Neural cell (in vitro differentiated cells): ENCODE measurements at regions not wholly inside any gene's neighbourhood (a gene's known extent, or its start where the extent isn't known, plus 50 kb on each side); places are given as distances from the start of the nearest gene placed in this dataset.

Experiments
- H2AFZ ChIP-seq: fragments of 200-600, 300-800 bp; sonication (generic), shearing (Covaris generic); 2 replicates; pipeline ENCODE4 v1.6.0; 2014; ENCODE audit warnings: low read depth, mild to moderate bottlenecking, antibody characterized with exemption, low read length, moderate library complexity
- H3F3A ChIP-seq: fragments of 200-600 bp; shearing (Covaris generic); 2 replicates; pipeline ENCODE4 v1.6.1; 2016; ENCODE audit warnings: mild to moderate bottlenecking, moderate library complexity, mixed read lengths, antibody characterized with exemption, low read length; ENCODE audit not compliant: insufficient read depth, poor library complexity, severe bottlenecking
- H3K27ac ChIP-seq: fragments of 200-600, 300-800 bp; sonication (generic), shearing (Covaris generic); 2 replicates; pipeline ENCODE4 v1.5.1; 2014; ENCODE audit warnings: mild to moderate bottlenecking, low read length, moderate library complexity
- H3K27me3 ChIP-seq: fragments of 300-800, 200-600 bp; sonication (generic), shearing (Covaris generic); 2 replicates; pipeline ENCODE4 v1.6.0; 2014; ENCODE audit warnings: mild to moderate bottlenecking, low read depth, low read length, moderate library complexity; ENCODE audit not compliant: insufficient read depth
- H3K36me3 ChIP-seq: fragments of 300-800, 200-600 bp; sonication (generic), shearing (Covaris generic); 2 replicates; pipeline ENCODE4 v1.5.1; 2014; ENCODE audit warnings: mild to moderate bottlenecking, antibody characterized with exemption, low read length, moderate library complexity; ENCODE audit not compliant: insufficient read depth
- H3K4me2 ChIP-seq: fragments of 300-800, 200-600 bp; sonication (generic), shearing (Covaris generic); 2 replicates; pipeline ENCODE4 v1.6.0; 2014; ENCODE audit warnings: mild to moderate bottlenecking, low read length
- H3K4me3 ChIP-seq: fragments of 300-800, 200-600 bp; sonication (generic), shearing (Covaris generic); 2 replicates; pipeline ENCODE4 v1.5.1; 2014; ENCODE audit warnings: mild to moderate bottlenecking, low read length, moderate library complexity
- H3K79me2 ChIP-seq: fragments of 200-600 bp; shearing (Covaris generic); replicated peaks from 2 replicates; pipeline ENCODE4 v1.6.0; 2014; ENCODE audit warnings: mild to moderate bottlenecking, low read length, moderate library complexity; ENCODE audit not compliant: insufficient read depth
- H3K9ac ChIP-seq: fragments of 300-800, 200-600 bp; sonication (generic), shearing (Covaris generic); 2 replicates; pipeline ENCODE4 v1.6.1; 2016; ENCODE audit warnings: mild to moderate bottlenecking, low read length, mixed read lengths
- H3K9me2 ChIP-seq: fragments of 200-600 bp; shearing (Covaris generic); 2 replicates; pipeline ENCODE4 v1.6.1; 2016; ENCODE audit warnings: mild to moderate bottlenecking, low read length, mixed read lengths; ENCODE audit not compliant: insufficient read depth
- H3K9me3 ChIP-seq: fragments of 200-600, 300-800 bp; sonication (generic), shearing (Covaris generic); 2 replicates; pipeline ENCODE4 v1.6.1; 2016; ENCODE audit warnings: mild to moderate bottlenecking, mixed run types, low read length, moderate library complexity, mixed read lengths
- H4K20me1 ChIP-seq: fragments of 200-600 bp; shearing (Covaris generic); 2 replicates; pipeline ENCODE4 v1.6.1; 2016; ENCODE audit warnings: mild to moderate bottlenecking, mixed run types; ENCODE audit not compliant: insufficient read depth
- CTCF ChIP-seq: fragments of 450-650 bp; IDR thresholded peaks from 2 replicates; pipeline ENCODE4 v1.5.1; 2014; ENCODE audit warnings: antibody characterized with exemption, mild to moderate bottlenecking, moderate library complexity; ENCODE audit not compliant: poor library complexity, severe bottlenecking
- EP300 ChIP-seq: fragments of 450-650 bp; conservative IDR thresholded peaks from 2 replicates; pipeline ENCODE4 v1.6.1; 2014; ENCODE audit warnings: antibody characterized with exemption, mild to moderate bottlenecking, moderate library complexity; ENCODE audit not compliant: poor library complexity, severe bottlenecking
- EZH2 ChIP-seq: fragments of 200-600, 300-800 bp; shearing (Covaris generic), sonication (generic); IDR thresholded peaks from 2 replicates; pipeline ENCODE4 v1.6.1; 2014; ENCODE audit warnings: antibody characterized with exemption, low read length, borderline replicate concordance, mild to moderate bottlenecking; ENCODE audit not compliant: insufficient read depth, poor library complexity, severe bottlenecking
- MXI1 ChIP-seq: fragments of 450-650 bp; conservative IDR thresholded peaks from 2 replicates; pipeline ENCODE4 v1.6.1; 2014; ENCODE audit warnings: antibody characterized with exemption, mild to moderate bottlenecking; ENCODE audit not compliant: poor library complexity, severe bottlenecking
- POLR2AphosphoS5 ChIP-seq: IDR thresholded peaks from 2 replicates; pipeline ENCODE4 v1.6.1; 2012
- RAD21 ChIP-seq: fragments of 450-650 bp; conservative IDR thresholded peaks from 2 replicates; pipeline ENCODE4 v1.6.1; 2014; ENCODE audit warnings: antibody characterized with exemption, mild to moderate bottlenecking, moderate library complexity
- SMC3 ChIP-seq: fragments of 450-650 bp; conservative IDR thresholded peaks from 2 replicates; pipeline ENCODE4 v1.6.1; 2014; ENCODE audit warnings: antibody characterized with exemption, mild to moderate bottlenecking, moderate library complexity; ENCODE audit not compliant: poor library complexity
- TAF1 ChIP-seq: IDR thresholded peaks from 2 replicates; pipeline ENCODE4 v1.6.1; 2012; ENCODE audit warnings: low read depth
- TF ChIP-seq, protein P1 (sequence below): IDR thresholded peaks from 2 replicates; pipeline ENCODE4 v1.6.1; 2012; ENCODE audit warnings: borderline replicate concordance

GRCh38 chr5:161778796-161779195 lies 69.1 kb upstream of the GABRA1 start:
- no peak overlapping the region for H3K4me2 ChIP-seq
- no peak overlapping the region for H3K9ac ChIP-seq
- TF ChIP-seq POLR2AphosphoS5 (no peak), EZH2 (no peak), EP300 (no peak), SMC3 (no peak), CTCF (no peak), TAF1 (no peak), RAD21 (no peak)
- TF ChIP-seq, protein P1, sequence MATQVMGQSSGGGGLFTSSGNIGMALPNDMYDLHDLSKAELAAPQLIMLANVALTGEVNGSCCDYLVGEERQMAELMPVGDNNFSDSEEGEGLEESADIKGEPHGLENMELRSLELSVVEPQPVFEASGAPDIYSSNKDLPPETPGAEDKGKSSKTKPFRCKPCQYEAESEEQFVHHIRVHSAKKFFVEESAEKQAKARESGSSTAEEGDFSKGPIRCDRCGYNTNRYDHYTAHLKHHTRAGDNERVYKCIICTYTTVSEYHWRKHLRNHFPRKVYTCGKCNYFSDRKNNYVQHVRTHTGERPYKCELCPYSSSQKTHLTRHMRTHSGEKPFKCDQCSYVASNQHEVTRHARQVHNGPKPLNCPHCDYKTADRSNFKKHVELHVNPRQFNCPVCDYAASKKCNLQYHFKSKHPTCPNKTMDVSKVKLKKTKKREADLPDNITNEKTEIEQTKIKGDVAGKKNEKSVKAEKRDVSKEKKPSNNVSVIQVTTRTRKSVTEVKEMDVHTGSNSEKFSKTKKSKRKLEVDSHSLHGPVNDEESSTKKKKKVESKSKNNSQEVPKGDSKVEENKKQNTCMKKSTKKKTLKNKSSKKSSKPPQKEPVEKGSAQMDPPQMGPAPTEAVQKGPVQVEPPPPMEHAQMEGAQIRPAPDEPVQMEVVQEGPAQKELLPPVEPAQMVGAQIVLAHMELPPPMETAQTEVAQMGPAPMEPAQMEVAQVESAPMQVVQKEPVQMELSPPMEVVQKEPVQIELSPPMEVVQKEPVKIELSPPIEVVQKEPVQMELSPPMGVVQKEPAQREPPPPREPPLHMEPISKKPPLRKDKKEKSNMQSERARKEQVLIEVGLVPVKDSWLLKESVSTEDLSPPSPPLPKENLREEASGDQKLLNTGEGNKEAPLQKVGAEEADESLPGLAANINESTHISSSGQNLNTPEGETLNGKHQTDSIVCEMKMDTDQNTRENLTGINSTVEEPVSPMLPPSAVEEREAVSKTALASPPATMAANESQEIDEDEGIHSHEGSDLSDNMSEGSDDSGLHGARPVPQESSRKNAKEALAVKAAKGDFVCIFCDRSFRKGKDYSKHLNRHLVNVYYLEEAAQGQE, result no peak
- H3K4me3 ChIP-seq, result no peak overlapping the region
- no peaks in the 10 kb centered on the region for H3F3A ChIP-seq
- H3K9me2 ChIP-seq, result no peaks in the 10 kb centered on the region
- no peak overlapping the region for H2AFZ ChIP-seq
- H3K79me2 ChIP-seq, result no peaks in the 10 kb centered on the region
- no peaks in the 10 kb centered on the region for H3K27me3 ChIP-seq
- H3K9me3 ChIP-seq, result no peaks in the 10 kb centered on the region
- no peaks in the 10 kb centered on the region for H3K36me3 ChIP-seq
- H4K20me1 ChIP-seq, result no peaks in the 10 kb centered on the region
- H3K27ac ChIP-seq, result no peak overlapping the region

DNA sequence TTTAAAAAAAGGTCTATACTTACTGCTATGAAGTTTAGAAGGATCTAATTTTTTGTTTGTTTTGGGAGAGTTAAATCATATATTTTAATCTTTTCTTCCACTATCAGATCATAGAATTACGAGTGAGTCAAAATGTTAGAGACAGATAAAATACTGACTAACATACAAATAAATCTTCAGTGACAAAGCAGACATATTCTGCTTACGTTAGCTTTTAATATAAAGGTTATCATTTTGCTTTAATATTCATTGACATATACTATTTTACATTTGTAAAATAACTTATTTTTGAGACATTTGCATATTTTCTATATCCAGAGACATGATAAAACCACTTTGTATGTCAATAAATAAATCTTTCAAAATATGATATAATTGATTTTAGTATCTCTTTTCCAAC lies 64.6 kb upstream of the GABRA1 start:
- Histone ChIP-seq H3K36me3 (no peaks in the 10 kb centered on the region), H3K9ac (no peak overlapping the region), H3K4me2 (no peak overlapping the region), H3K9me3 (no peaks in the 10 kb centered on the region), H3F3A (no peaks in the 10 kb centered on the region), H2AFZ (no peak overlapping the region), H3K79me2 (no peaks in the 10 kb centered on the region), H4K20me1 (no peaks in the 10 kb centered on the region), H3K9me2 (no peaks in the 10 kb centered on the region), H3K27me3 (no peaks in the 10 kb centered on the region), H3K4me3 (no peak overlapping the region), H3K27ac (no peak overlapping the region)
- TF ChIP-seq CTCF (no peak), TAF1 (no peak), EP300 (no peak), POLR2AphosphoS5 (no peak), SMC3 (no peak), EZH2 (no peak), MXI1 (no peak), RAD21 (no peak)
- TF ChIP-seq, protein P1, result no peak
